ENCODE measurements at regions not wholly inside any gene's neighbourhood (a gene's known extent, or its start where the extent isn't known, plus 50 kb on each side); places are given as distances from the start of the nearest gene placed in this dataset.

DNA sequence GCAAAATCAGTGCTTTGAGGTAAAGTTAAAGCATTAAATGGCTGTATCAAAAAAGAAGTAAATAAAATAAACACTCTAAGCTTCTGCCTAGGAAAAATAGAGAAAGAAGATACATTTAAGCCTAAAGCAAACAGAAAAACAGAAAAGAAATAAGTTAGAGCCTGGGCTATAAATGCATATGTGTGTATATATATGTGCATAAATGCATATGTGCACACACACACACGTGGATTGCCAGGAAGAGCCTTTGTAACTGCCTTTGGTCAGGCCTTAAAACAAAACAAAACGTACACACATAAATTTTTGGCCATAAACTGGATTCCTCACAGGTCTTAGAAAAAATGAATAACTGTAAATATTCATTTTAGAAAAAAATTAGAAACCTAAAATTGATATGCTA lies 925.8 kb downstream of the MRPL39 start:
- H2AFZ ChIP-seq (replicated peaks; ENCODE audit: low read length, poor library complexity): no peak overlapping the region
- ATAC-seq (ENCODE audit: low read depth) (no peak), DNase-seq (no peak)
- H2BK5ac ChIP-seq (ENCODE audit: low read depth, low read length, poor library complexity, severe bottlenecking): no peak overlapping the region
- no peak overlapping the region for H2AK9ac ChIP-seq (replicated peaks; ENCODE audit: low read depth, low read length, poor library complexity)
- no peaks in the 10 kb centered on the region for H4K20me1 ChIP-seq (ENCODE audit: insufficient read depth, low read length)
- no peak overlapping the region for H2BK120ac ChIP-seq (ENCODE audit: low read depth, low read length)
- no peak overlapping the region for H3K4me3 ChIP-seq (ENCODE audit: insufficient read depth, low read depth, low read length)
- H3K9me1 ChIP-seq (ENCODE audit: insufficient read depth, low read length): no peaks in the 10 kb centered on the region
- no peak overlapping the region for H4K91ac ChIP-seq (ENCODE audit: insufficient read depth, low read depth, low read length)
- no peak overlapping the region for H3K4ac ChIP-seq (ENCODE audit: low read depth, low read length)
- dilution Hi-C loops (cut with HindIII; ENCODE audit: low sequenced_read_pairs, unreplicated experiment): no loop called here
- no peak overlapping the region for H3K14ac ChIP-seq (replicated peaks; ENCODE audit: low read depth, low read length)
- no peak overlapping the region for H3K18ac ChIP-seq (ENCODE audit: low read depth, low read length)
- H2BK15ac ChIP-seq (ENCODE audit: low read depth, low read length): no peak overlapping the region
- no peak overlapping the region for H4K5ac ChIP-seq (ENCODE audit: low read depth, low read length)
- TF ChIP-seq MXI1 (IDR thresholded peaks at IDR 0.05; ENCODE audit: borderline replicate concordance, low read depth, low read length) (no peak), BHLHE40 (IDR thresholded peaks at IDR 0.05; ENCODE audit: low read depth, low read length) (no peak), NFE2L2 (IDR thresholded peaks at IDR 0.05; ENCODE audit: low read depth, low read length) (no peak), MAZ (IDR thresholded peaks at IDR 0.05; ENCODE audit: borderline replicate concordance, low read depth, low read length) (no peak), SMC3 (IDR thresholded peaks at IDR 0.05; ENCODE audit: low read depth, low read length) (no peak), MAFK (IDR thresholded peaks at IDR 0.05; ENCODE audit: low read depth, low read length) (no peak), CHD1 (IDR thresholded peaks at IDR 0.05; ENCODE audit: low read depth, low read length) (no peak), FOS (IDR thresholded peaks at IDR 0.05; ENCODE audit: low read depth, low read length) (no peak), RAD21 (IDR thresholded peaks at IDR 0.05; ENCODE audit: low read length) (no peak), RFX5 (IDR thresholded peaks at IDR 0.05; ENCODE audit: low read depth, low read length) (no peak), POLR2A (IDR thresholded peaks at IDR 0.05; ENCODE audit: low read depth, low read length) (no peak)
- TF ChIP-seq, protein P1, sequence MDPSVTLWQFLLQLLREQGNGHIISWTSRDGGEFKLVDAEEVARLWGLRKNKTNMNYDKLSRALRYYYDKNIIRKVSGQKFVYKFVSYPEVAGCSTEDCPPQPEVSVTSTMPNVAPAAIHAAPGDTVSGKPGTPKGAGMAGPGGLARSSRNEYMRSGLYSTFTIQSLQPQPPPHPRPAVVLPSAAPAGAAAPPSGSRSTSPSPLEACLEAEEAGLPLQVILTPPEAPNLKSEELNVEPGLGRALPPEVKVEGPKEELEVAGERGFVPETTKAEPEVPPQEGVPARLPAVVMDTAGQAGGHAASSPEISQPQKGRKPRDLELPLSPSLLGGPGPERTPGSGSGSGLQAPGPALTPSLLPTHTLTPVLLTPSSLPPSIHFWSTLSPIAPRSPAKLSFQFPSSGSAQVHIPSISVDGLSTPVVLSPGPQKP (IDR thresholded peaks at IDR 0.05; ENCODE audit: borderline replicate concordance, low read depth, low read length): no peak
- TF ChIP-seq, protein P2, sequence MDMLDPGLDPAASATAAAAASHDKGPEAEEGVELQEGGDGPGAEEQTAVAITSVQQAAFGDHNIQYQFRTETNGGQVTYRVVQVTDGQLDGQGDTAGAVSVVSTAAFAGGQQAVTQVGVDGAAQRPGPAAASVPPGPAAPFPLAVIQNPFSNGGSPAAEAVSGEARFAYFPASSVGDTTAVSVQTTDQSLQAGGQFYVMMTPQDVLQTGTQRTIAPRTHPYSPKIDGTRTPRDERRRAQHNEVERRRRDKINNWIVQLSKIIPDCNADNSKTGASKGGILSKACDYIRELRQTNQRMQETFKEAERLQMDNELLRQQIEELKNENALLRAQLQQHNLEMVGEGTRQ (IDR thresholded peaks at IDR 0.05; ENCODE audit: low read depth, low read length): no peak
- ChIA-PET CTCF (no interaction called here), POLR2A (ENCODE audit: unreplicated experiment) (no interaction called here)
- no peak overlapping the region for H2AK5ac ChIP-seq (ENCODE audit: low read depth, low read length)
- no CpG with 5 or more reads among the region's 2 CpGs for WGBS, 2 experiments (ENCODE audit: extremely low coverage in 2 of 2, insufficient read length in 1 of 2)
- H3K27me3 ChIP-seq (ENCODE audit: control insufficient read depth, insufficient read depth, low read length): no peaks in the 10 kb centered on the region
- in situ Hi-C loops (cut with MboI; ENCODE audit: low sequenced_read_pairs): no loop called here
- no peaks in the 10 kb centered on the region for H3K36me3 ChIP-seq (ENCODE audit: control insufficient read depth, insufficient read depth, low read length)
- H3K4me1 ChIP-seq (ENCODE audit: control insufficient read depth, insufficient read depth, low read length): no peaks in the 10 kb centered on the region
- no peak overlapping the region for H3K56ac ChIP-seq (ENCODE audit: extremely low read depth, insufficient read depth, low read length)
- H3K79me1 ChIP-seq (ENCODE audit: low read depth in 1 of 2, low read length in 2 of 2): no peaks in the 10 kb centered on the region
- no peak overlapping the region for H3K9ac ChIP-seq (ENCODE audit: low read depth, low read length)
- H2BK20ac ChIP-seq (ENCODE audit: low read depth, low read length): no peak overlapping the region
- no peak overlapping the region for H3K4me2 ChIP-seq (ENCODE audit: low read depth, low read length)
- H3K27ac ChIP-seq (ENCODE audit: insufficient read depth, low read length): no peak overlapping the region
- H4K8ac ChIP-seq (ENCODE audit: low read depth in 2 of 2, low read length in 2 of 2): no peak overlapping the region
- H3K9me3 ChIP-seq (ENCODE audit: control insufficient read depth, insufficient read depth, low read length): no peaks in the 10 kb centered on the region
- no TSS peak for BruUV-seq (replicated peaks)
- intact Hi-C loops (cut with micrococcal nuclease): no loop called here
- H3K23ac ChIP-seq (ENCODE audit: low read depth, low read length): no peak overlapping the region

All from IMR-90 (cell line).